Hepatocyte (in vitro differentiated cells): ENCODE measurements at regions not wholly inside any gene's neighbourhood (a gene's known extent, or its start where the extent isn't known, plus 50 kb on each side); places are given as distances from the start of the nearest gene placed in this dataset.

Experiments used
- CTCF ChIP-seq: fragments of 200-600 bp; sonication (generic); IDR thresholded peaks from 2 replicates; pipeline ENCODE4 v1.5.1; 2016; ENCODE audit warnings: antibody characterized with exemption, mild to moderate bottlenecking; ENCODE audit not compliant: poor library complexity
- EZH2 ChIP-seq: fragments of 200-600 bp; sonication (generic); IDR thresholded peaks from 2 replicates; pipeline ENCODE4 v1.6.1; 2016; ENCODE audit warnings: antibody characterized with exemption, mild to moderate bottlenecking, borderline replicate concordance
- EZH2phosphoT487 ChIP-seq: fragments of 200-600 bp; sonication (generic); IDR thresholded peaks from one replicate; pipeline ENCODE4 v1.6.1; 2018; ENCODE audit warnings: antibody characterized with exemption, mild to moderate bottlenecking, low read depth, moderate library complexity; ENCODE audit not compliant: unreplicated experiment, severe bottlenecking

GRCh38 chr3:73753985-73754384, 129.2 kb upstream of the PDZRN3 start:
- TF ChIP-seq CTCF (no peak), EZH2 (no peak), EZH2phosphoT487 (no peak)
